Endodermal cell (in vitro differentiated cells): ENCODE measurements at regions not wholly inside any gene's neighbourhood (a gene's known extent, or its start where the extent isn't known, plus 50 kb on each side); places are given as distances from the start of the nearest gene placed in this dataset.

ENCODE experiments used
- DNase-seq: peaks from one replicate; pipeline ENCODE4 v3.0.0-alpha.2; 2017
- H3K27ac ChIP-seq: 2 replicates; pipeline ENCODE4 v1.5.1; 2013; ENCODE audit warnings: mild to moderate bottlenecking, low read depth, low read length, moderate library complexity
- H3K27me3 ChIP-seq: 2 replicates; pipeline ENCODE4 v1.6.1; 2013; ENCODE audit warnings: mild to moderate bottlenecking, low read length, moderate library complexity; ENCODE audit not compliant: insufficient read depth, control insufficient read depth, poor library complexity, severe bottlenecking
- H3K36me3 ChIP-seq: 2 replicates; pipeline ENCODE4 v1.7.0; 2013; ENCODE audit warnings: mild to moderate bottlenecking, low read length, moderate library complexity; ENCODE audit not compliant: control insufficient read depth, insufficient read depth
- H3K4me1 ChIP-seq: one replicate; pipeline ENCODE4 v1.7.0; 2013; ENCODE audit warnings: low read length; ENCODE audit not compliant: control insufficient read depth, insufficient read depth
- H3K4me3 ChIP-seq: 2 replicates; pipeline ENCODE4 v1.5.1; 2013; ENCODE audit warnings: mild to moderate bottlenecking, low read length, moderate library complexity
- H3K9ac ChIP-seq: 2 replicates; pipeline ENCODE4 v1.6.1; 2013; ENCODE audit warnings: mild to moderate bottlenecking, low read length, moderate library complexity; ENCODE audit not compliant: poor library complexity, severe bottlenecking; ENCODE audit errors: extremely low read depth
- H3K9me3 ChIP-seq: 2 replicates; pipeline ENCODE4 v1.6.1; 2013; ENCODE audit warnings: mild to moderate bottlenecking, low read length, moderate library complexity; ENCODE audit not compliant: control insufficient read depth
- H3K27ac Mint-ChIP-seq: 2 replicates; pipeline ENCODE4 v1.8.0; 2020; ENCODE audit warnings: mixed read lengths
- H3K27me3 Mint-ChIP-seq: 2 replicates; pipeline ENCODE4 v1.8.0; 2021; ENCODE audit warnings: mild to moderate bottlenecking, mixed read lengths; ENCODE audit not compliant: insufficient read depth
- H3K36me3 Mint-ChIP-seq: 2 replicates; pipeline ENCODE4 v1.8.0; 2020; ENCODE audit warnings: low read depth, mixed read lengths
- H3K4me1 Mint-ChIP-seq: 2 replicates; pipeline ENCODE4 v1.8.0; 2020; ENCODE audit warnings: mixed read lengths
- H3K4me3 Mint-ChIP-seq: 2 replicates; pipeline ENCODE4 v1.8.0; 2020; ENCODE audit warnings: mild to moderate bottlenecking, moderate library complexity, mixed read lengths
- H3K9me3 Mint-ChIP-seq: 2 replicates; pipeline ENCODE4 v1.8.0; 2020; ENCODE audit warnings: mild to moderate bottlenecking, mixed read lengths
- CTCF ChIP-seq: fragments of 200-600 bp; sonication (generic); conservative IDR thresholded peaks from 2 replicates; pipeline ENCODE4 v1.5.0; 2021; ENCODE audit warnings: antibody characterized with exemption, mild to moderate bottlenecking
- WGBS, 2 experiments: methylation state at CpG; one replicate each; pipeline versions ENCODE4 v1.1.5 to v1.1.7; 2013; ENCODE audit warnings: missing lambda C conversion rate in 2 of 2, mixed read lengths in 1 of 2; ENCODE audit not compliant: insufficient coverage in 1 of 2, insufficient read length in 1 of 2; 5-methylcytosine and 5-hydroxymethylcytosine counted together

- Mint-ChIP-seq H3K4me1 (no peaks in the 10 kb centered on the region), H3K9me3 (no peaks in the 10 kb centered on the region)
- no peaks in the 10 kb centered on the region for H3K36me3 ChIP-seq
These were observed 122.6 kb upstream of the ARRDC4 start for GRCh38 chr15:97837896-97838295.

GRCh38 chr15:97838606-97839210 lies 121.8 kb upstream of the ARRDC4 start:
- no peaks in the 10 kb centered on the region for H3K36me3 Mint-ChIP-seq
- no peak for TF ChIP-seq CTCF
- 93 to 96% methylated on average over 8 to 16 of the region's 16 CpGs for WGBS, 2 experiments
- no peak overlapping the region for H3K27ac Mint-ChIP-seq
- Histone ChIP-seq H3K27me3 (no peaks in the 10 kb centered on the region), H3K4me1 (no peaks in the 10 kb centered on the region), H3K4me3 (no peak overlapping the region), H3K9ac (no peak overlapping the region), H3K27ac (no peak overlapping the region), H3K36me3 (no peaks in the 10 kb centered on the region), H3K9me3 (no peaks in the 10 kb centered on the region)
- no peak overlapping the region for H3K4me3 Mint-ChIP-seq
- no peaks in the 10 kb centered on the region for H3K27me3 Mint-ChIP-seq
- H3K4me1 Mint-ChIP-seq, result no peaks in the 10 kb centered on the region
- DNase-seq, result no peak
- no peaks in the 10 kb centered on the region for H3K9me3 Mint-ChIP-seq

More at GRCh38 chr15:97837896-97838295, 122.6 kb upstream of the ARRDC4 start:
- H3K27me3 ChIP-seq, result no peaks in the 10 kb centered on the region
- no peak overlapping the region for H3K4me3 Mint-ChIP-seq
- no peaks in the 10 kb centered on the region for H3K4me1 ChIP-seq
- no peaks in the 10 kb centered on the region for H3K27me3 Mint-ChIP-seq
- TF ChIP-seq CTCF, result no peak
- H3K27ac Mint-ChIP-seq, result no peak overlapping the region
- H3K4me3 ChIP-seq, result no peak overlapping the region
- no peak overlapping the region for H3K27ac ChIP-seq
- DNase-seq, result no peak
- no peak overlapping the region for H3K9ac ChIP-seq
- WGBS, 2 experiments, result 64 to 77% methylated on average over 3 to 5 of the region's 5 CpGs
- H3K36me3 Mint-ChIP-seq, result no peaks in the 10 kb centered on the region
- no peaks in the 10 kb centered on the region for H3K9me3 ChIP-seq

GRCh38 chr15:97840501-97840900 lies 120.0 kb upstream of the ARRDC4 start:
- Mint-ChIP-seq H3K27ac (no peak overlapping the region), H3K36me3 (no peaks in the 10 kb centered on the region), H3K9me3 (no peaks in the 10 kb centered on the region), H3K27me3 (no peaks in the 10 kb centered on the region), H3K4me3 (no peak overlapping the region), H3K4me1 (no peaks in the 10 kb centered on the region)
- no peak overlapping the region for H3K4me3 ChIP-seq
- no peaks in the 10 kb centered on the region for H3K9me3 ChIP-seq
- H3K27ac ChIP-seq, result no peak overlapping the region
- no peaks in the 10 kb centered on the region for H3K4me1 ChIP-seq
- DNase-seq, result no peak
- no peak overlapping the region for H3K9ac ChIP-seq
- WGBS, 2 experiments, result 40 to 58% methylated on average over 1 to 2 of the region's 2 CpGs
- TF ChIP-seq CTCF, result no peak
- no peaks in the 10 kb centered on the region for H3K36me3 ChIP-seq
- H3K27me3 ChIP-seq, result no peaks in the 10 kb centered on the region
